ENCODE measurements at regions not wholly inside any gene's neighbourhood (a gene's known extent, or its start where the extent isn't known, plus 50 kb on each side); places are given as distances from the start of the nearest gene placed in this dataset.

DNA sequence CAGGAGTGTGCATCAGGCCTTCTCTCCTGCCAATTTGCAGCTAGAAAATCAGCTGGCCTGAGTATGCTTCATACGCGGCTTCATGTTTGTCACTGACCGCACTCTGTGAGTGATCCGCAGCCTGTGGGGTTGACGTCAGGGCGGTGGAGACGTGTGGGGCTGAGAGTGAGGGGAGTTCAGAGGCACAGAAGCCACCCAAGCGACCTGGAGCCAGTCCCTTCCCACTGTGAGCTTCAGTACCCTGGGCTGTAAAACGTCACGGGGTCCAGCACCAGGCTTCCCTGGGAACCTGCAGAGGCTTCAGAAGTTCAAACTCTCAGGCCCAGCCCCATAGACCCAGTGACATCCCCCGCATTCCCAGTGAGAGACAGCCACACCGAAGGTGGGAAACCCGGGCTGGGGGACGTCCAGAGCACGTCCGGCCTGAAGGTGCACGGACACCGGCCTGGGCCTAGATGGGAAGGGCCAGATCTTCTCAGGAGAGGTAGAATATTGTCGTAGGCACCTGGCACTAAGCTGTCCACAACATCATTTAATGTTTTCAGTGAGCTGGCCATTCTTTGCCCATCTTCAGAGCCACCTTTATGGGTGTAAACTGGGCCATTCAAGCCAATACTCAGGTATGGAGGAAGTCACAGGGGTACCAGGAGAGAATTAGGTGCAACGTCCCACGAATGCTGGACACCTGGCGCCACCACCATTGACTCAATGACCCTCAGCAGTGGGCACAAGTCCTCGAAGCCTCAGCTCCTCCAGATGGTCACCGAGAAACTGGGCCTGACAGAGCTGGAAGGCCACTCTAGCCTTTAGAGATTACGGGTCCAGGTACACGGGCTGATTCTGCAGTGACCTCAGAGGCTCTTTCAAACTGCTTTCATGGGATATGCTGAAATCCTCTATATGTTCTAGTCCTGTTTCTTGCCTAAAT is 235.6 kb upstream of the MYT1L start:
- WGBS, 4 donors, result 87 to 97% (median 89%) methylated on average over 20 to 26 of the region's 26 CpGs
- Histone ChIP-seq H3K9me3 (replicated peaks in 1 of 3) (no peaks in the 10 kb centered on the region), H3K4me1 (replicated peaks in 1 of 2) (no peaks in the 10 kb centered on the region), H3K27me3 (no peaks in the 10 kb centered on the region), H3K4me3 (no peak overlapping the region), H3K36me3 (replicated peaks in 1 of 2) (no peaks in the 10 kb centered on the region), H3K27ac (no peak overlapping the region)
- DNase-seq, result no peak
- TF ChIP-seq CTCF (IDR thresholded peaks at IDR 0.05) (no peak), POLR2A (IDR thresholded peaks at IDR 0.05) (no peak)
- intact Hi-C loops (cut with DNase I), result no loop called here

DNA sequence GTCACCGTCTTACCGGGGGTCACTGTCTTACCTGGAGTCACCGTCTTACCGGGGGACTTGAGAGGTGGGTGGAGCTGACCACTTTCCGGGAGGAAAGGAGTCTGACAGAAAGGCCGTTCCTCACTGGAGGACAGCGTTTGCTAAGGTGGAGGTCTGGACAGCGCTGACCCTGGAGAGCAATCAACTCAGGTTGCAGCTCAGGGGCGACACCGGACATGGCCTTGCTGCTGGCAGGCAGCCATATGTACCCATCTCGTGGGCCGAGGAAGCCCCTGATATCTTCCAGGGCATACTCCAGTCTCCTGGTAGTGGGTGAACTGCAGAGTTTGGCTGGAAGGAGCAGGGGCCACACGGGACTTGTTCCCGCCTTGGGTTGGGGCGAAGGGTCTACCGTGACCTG is 234.6 kb upstream of the MYT1L start:
- H3K27me3 ChIP-seq, result no peaks in the 10 kb centered on the region
- no peak for DNase-seq
- no peak overlapping the region for H3K27ac ChIP-seq
- no peaks in the 10 kb centered on the region for H3K9me3 ChIP-seq (replicated peaks in 1 of 3)
- no peaks in the 10 kb centered on the region for H3K4me1 ChIP-seq (replicated peaks in 1 of 2)
- TF ChIP-seq POLR2A (IDR thresholded peaks at IDR 0.05) (no peak), CTCF (IDR thresholded peaks at IDR 0.05) (no peak)
- 77 to 87% (median 81%) methylated on average over 12 to 16 of the region's 16 CpGs for WGBS, 4 donors
- H3K36me3 ChIP-seq (replicated peaks in 1 of 2), result no peaks in the 10 kb centered on the region
- H3K4me3 ChIP-seq, result no peak overlapping the region
- intact Hi-C loops (cut with DNase I), result no loop called here

DNA sequence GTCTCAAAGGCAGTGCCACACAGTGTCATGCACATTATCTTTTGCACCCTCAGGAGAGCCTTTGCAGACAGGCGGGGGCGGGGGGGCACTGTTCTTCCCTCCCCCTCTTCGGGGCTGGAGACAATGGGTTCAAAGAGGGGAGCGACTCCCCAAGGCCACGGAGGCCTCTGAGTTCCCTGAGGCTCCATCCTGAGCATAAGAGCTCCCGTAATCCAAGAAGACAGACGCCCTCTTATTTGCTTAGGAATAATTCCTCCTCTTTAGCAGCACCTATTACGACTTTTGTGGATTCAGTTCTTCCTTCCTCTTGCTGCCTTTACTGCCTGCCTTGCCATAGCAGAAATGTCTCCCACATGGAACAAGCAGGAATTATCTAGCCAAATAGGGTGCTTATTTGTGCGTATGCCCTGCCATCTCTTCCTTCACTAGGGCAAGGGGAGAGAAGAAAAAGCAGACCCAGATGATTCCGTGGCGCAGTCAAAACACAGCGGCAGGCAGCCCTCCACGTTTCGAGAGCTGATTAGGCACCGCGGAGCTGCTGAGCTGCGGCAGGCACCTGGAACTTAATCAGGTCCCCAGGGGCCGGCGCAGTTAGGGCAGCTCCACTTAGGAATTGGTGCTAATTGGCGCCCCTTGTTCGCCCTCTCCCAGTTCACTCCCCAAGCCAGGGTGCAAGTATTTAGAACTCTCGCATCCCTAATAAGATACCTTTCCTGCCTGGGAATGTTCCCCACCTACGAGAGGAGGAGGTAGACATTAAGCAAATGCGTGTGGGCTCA is 233.4 kb upstream of the MYT1L start:
- no peaks in the 10 kb centered on the region for H3K9me3 ChIP-seq (replicated peaks in 1 of 3)
- H3K36me3 ChIP-seq (replicated peaks in 1 of 2), result no peaks in the 10 kb centered on the region
- TF ChIP-seq POLR2A (IDR thresholded peaks at IDR 0.05), result no peak
- TF ChIP-seq CTCF (IDR thresholded peaks at IDR 0.05), result no peak
- H3K27ac ChIP-seq, result no peak overlapping the region
- no peaks in the 10 kb centered on the region for H3K27me3 ChIP-seq
- no peak for DNase-seq
- no peak overlapping the region for H3K4me3 ChIP-seq
- intact Hi-C loops (cut with DNase I), result no loop called here
- WGBS, 4 donors, result 64 to 82% (median 74%) methylated on average over 22 to 24 of the region's 24 CpGs
- no peaks in the 10 kb centered on the region for H3K4me1 ChIP-seq (replicated peaks in 1 of 2)

- no peak overlapping the region for H3K4me3 ChIP-seq
- intact Hi-C loops (cut with DNase I), result no loop called here
- H3K27me3 ChIP-seq, result no peaks in the 10 kb centered on the region
- H3K27ac ChIP-seq, result no peak overlapping the region
- no peaks in the 10 kb centered on the region for H3K4me1 ChIP-seq (replicated peaks in 1 of 2)
- WGBS, 4 donors, result 73 to 81% (median 77%) methylated on average over 8 of the region's 8 CpGs
- no peaks in the 10 kb centered on the region for H3K9me3 ChIP-seq (replicated peaks in 1 of 3)
- TF ChIP-seq CTCF (IDR thresholded peaks at IDR 0.05) (no peak), POLR2A (IDR thresholded peaks at IDR 0.05) (no peak)
- no peak for DNase-seq
- no peaks in the 10 kb centered on the region for H3K36me3 ChIP-seq (replicated peaks in 1 of 2)
Measured at GRCh38 chr2:2563309-2563860, 232.3 kb upstream of the MYT1L start.
